GM19397 (cell line): ENCODE measurements at regions not wholly inside any gene's neighbourhood (a gene's known extent, or its start where the extent isn't known, plus 50 kb on each side); places are given as distances from the start of the nearest gene placed in this dataset.

Source experiments
- ATAC-seq: cut with Tn5 transposase; IDR thresholded peaks from one replicate; pipeline ENCODE4 v1.9.1; 2021; ENCODE audit warnings: mild to moderate bottlenecking, moderate library complexity; ENCODE audit not compliant: unreplicated experiment

- no peak for ATAC-seq
Measured at GRCh38 chr2:121120411-121120810, 164.6 kb downstream of the TFCP2L1 start.

DNA sequence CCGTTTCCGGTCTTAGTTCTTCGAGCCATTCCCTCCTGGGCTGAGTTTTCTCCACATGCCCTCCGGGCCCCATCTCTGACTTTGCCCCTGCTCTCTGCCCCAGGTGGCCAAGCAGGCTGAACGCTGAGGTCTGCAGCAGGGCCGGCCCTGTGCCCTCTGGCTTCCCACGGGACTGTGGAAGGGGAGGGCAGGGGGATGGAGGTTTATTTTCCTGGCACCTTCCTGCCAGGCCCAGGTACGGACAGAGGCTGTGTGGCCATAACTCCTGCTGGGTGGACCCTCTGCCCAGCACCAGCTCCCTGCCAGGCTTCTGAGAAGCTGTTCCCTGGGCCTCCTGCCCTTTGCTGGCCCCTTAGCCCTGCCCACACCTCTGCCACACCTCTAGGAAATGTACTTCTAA lies 164.0 kb downstream of the TFCP2L1 start:
- no peak for ATAC-seq

DNA sequence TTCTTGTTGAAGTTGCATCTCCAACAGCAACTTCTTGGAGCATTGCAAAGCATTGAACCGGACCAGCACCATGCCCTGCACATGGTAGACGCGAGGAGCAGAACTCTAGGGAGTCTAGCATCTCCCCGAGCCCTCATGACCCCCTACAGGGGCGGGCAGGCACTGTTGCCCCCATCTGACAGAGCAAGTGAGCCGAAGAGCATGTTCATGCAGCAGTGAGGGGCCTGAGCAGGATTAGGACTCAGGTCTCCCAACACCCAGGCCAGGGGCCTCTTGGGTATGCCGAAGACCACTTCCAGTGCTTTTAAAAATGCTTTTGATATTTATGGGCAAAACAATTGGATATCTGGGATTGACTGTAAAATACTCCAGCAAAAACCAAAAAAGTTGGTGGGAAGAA lies 163.3 kb downstream of the TFCP2L1 start:
- no peak for ATAC-seq

DNA sequence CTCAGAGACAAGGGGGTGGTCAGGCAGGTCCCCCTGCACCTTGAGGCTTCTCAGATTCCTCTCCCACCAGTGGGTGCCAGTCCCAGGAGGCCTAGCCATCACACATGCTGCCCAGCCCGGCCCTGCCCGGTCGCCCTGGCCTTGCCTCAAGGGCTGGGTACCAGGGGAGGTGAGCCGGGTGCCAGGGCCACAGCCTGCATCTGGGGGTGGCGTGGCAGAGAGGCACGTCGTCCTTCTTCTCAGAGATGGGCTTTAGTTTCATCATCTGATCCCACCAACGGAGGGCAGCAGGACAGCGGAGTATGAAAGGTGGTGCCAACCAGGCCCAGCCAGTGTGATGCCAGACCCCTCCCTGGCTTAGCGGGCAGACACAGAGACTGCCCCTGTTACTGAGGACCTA lies 161.7 kb downstream of the TFCP2L1 start:
- no peak for ATAC-seq

DNA sequence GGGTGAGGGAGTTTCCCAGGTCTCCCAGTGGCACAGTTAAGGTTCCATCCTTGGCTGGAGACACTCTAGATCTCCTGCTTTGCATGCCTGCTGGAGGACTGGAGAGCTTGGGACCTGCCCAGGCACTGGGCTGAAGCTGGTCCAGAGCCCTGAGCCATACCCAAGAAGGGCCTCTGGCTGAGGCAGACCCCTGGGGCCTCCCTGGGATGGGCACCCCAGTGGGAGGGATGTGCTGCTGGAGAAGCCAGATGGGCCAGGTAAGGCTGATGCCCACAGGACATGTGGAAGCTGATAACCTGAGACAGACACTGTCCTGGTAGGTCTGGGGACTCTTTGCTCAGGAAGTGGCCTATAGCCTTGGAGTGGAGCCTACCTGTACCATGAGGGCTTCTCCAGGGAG lies 160.7 kb downstream of the TFCP2L1 start:
- ATAC-seq, result no peak

GRCh38 chr2:121125350-121125749 lies 159.7 kb downstream of the TFCP2L1 start:
- ATAC-seq, result no peak

GRCh38 chr2:121128741-121129659 lies 156.0 kb downstream of the TFCP2L1 start:
- no peak for ATAC-seq

GRCh38 chr2:121129692-121130091 lies 155.3 kb downstream of the TFCP2L1 start:
- ATAC-seq, result no peak

- ATAC-seq, result no peak
Measured at GRCh38 chr2:121130301-121130850, 154.6 kb downstream of the TFCP2L1 start.

GRCh38 chr2:121131375-121131774 lies 153.6 kb downstream of the TFCP2L1 start:
- no peak for ATAC-seq

DNA sequence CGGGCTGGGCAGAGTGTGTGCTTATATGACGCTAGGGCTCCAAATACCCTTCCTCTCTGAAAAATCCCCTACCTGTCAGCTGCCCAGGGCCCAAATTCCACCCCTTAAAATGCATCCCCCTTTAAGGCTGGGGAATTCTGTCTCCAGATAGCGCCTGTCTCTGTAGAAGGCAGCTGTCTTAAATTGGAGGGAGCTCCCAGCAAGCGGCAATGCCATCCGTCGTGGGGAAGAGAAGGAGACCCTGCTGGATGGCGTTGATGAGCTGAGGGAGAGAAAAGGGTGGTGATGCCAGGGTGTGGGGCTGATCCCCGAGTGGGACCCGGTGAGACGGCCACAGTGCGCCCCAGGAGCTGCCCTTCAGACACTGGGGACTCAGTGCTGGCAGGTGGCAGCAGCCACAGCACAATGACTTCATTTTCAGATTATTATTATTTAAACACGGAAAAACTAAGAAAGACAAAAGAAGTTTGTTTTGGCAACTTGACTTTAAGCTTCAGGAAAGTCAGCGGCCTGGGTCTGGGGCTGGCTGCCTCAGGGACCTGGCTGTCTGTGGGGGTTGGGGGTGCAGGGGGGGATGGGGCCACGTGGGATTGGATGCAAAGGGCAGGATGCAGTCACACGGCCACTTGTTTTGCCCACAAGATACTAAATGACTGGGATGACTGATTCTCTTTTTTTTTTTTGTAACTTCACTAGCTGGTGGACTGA lies 152.8 kb downstream of the TFCP2L1 start:
- ATAC-seq, result no peak

DNA sequence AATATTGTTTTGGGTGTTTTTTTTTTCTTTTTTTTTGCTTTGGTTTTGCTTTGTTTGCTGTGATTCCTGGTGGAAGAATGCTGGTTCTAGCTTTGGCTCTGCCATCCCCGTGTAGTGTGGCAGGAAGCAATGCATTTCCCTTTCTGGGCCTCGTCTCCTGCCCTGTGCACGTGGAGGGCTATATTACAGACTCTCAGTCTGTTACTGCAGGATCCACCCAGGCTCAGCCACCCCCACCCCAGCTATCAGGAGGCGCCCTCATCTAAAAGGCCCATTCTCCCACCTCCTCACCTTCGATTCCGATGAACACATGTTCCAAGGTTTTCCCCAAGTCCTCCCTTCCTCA lies 152.3 kb downstream of the TFCP2L1 start:
- no peak for ATAC-seq

GRCh38 chr2:121133551-121134319 lies 151.3 kb downstream of the TFCP2L1 start:
- no peak for ATAC-seq

DNA sequence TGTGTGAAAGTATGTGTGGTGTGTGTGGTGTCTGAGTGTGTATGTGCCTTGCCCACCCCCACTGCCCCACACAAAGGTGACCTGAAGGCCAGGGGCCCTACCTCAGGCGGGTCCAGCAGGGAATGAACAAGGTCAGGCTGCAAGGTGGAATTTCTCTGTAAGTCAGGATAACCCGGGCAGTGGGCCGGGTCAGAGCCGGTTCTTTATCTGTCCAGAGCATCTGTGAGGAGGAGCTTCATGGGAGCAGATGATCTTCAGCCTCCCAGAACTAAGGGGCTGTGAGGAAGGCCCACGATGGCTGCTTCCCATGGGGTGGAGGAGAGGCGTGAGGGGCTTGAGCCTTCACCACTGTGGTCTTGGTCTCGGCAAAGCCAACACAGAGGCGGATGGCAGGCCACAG lies 150.3 kb downstream of the TFCP2L1 start:
- no peak for ATAC-seq

DNA sequence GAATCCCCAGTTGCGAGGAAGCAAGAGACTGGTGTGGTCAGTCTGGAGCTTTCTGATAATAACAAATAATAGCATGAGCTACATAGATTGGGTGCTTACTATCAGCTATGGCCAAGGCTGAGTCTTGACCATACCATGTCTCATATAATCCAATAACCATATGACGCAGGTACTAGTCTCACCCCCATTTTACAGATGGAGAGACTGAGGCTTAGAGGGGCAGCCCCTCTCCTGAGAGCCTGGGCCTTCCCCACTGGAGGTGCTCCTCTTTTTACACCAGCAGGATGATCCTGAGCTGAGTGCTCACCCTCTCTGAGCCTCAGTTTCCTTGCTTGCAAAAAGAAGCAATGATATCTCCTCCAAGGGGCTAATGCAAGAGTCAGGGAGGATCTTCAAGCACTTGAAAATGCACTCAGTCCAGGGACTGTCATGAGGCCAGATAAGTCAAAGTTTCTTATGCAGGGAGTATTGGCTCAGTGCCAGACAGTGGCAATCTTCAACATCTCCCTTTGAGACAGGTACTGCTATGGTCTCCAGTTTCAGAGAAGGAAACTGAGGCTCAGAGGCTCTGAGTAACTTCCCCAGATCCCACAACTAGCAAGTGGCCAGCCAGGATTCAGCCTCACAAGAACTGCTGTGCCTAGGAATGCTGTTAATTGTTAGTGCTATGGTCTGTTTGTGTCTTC lies 149.7 kb downstream of the TFCP2L1 start:
- ATAC-seq, result no peak

- ATAC-seq, result no peak
Measured at GRCh38 chr2:121136323-121136722, 148.7 kb downstream of the TFCP2L1 start.

- no peak for ATAC-seq
Measured at GRCh38 chr2:121137571-121137970, 147.4 kb downstream of the TFCP2L1 start.

GRCh38 chr2:121140734-121141133 lies 144.3 kb downstream of the TFCP2L1 start:
- ATAC-seq, result no peak

GRCh38 chr2:121142452-121142851 lies 142.6 kb downstream of the TFCP2L1 start:
- no peak for ATAC-seq

DNA sequence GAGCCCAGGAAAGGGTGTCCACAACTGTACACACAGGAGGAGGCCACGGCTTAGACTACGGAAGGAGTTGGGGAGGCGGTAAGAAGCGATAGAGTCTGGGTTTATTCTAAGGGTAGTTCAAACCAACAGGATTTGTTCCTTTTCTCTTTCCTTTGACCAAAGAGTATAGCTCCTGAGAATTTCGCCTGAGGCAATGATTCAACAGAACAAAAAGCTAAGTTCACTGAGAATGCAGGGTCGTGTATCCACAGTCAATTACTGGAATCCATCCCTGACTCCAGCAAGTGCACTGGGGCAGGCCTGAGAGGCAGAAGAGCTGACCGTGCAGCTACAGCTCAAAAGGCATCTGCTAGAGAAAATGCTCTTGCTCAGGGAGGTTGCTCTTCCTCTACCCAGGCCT lies 140.9 kb downstream of the TFCP2L1 start:
- no peak for ATAC-seq

DNA sequence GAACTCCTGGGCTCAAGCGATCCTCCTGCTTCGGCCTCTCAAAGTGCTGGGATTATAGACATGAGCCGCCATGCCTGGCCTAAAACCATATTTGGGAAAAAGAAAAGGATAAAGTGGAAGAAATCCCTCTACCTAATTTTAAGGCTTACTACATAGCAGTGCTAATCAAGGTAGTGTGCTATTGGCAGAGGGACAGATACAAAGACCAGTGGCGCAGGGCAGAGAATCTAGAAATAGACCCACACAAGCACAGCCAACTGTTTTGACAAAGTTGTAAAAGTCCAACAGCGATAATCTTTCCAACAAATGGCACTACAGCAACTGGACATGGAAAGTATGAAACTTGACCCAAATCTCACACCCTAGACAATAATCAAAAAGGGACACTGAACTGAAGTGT lies 138.4 kb downstream of the TFCP2L1 start:
- no peak for ATAC-seq
